ENCODE measurements at regions not wholly inside any gene's neighbourhood (a gene's known extent, or its start where the extent isn't known, plus 50 kb on each side); places are given as distances from the start of the nearest gene placed in this dataset.
A peak's percentile ranks its signal among the peaks of the same experiment; 100 is the strongest.
"Not testable (repeated sequence)": the region's sequence is repeated elsewhere in the genome, so short reads cannot be mapped to it uniquely, and the experiment has no call there.

GRCh38 chr13:50485979-50486935, 357.2 kb downstream of the DLEU7 start:
- DNase-seq (ENCODE audit: low read depth in 2 of 2), result no peak

- no peak for DNase-seq (ENCODE audit: low read depth in 2 of 2)
These were observed 349.8 kb downstream of the DLEU7 start for GRCh38 chr13:50493683-50494082.

- no peak for DNase-seq (ENCODE audit: low read depth in 2 of 2)
These were observed 349.4 kb downstream of the DLEU7 start for GRCh38 chr13:50494138-50494537.

GRCh38 chr13:50503212-50503611, 340.3 kb downstream of the DLEU7 start:
- DNase-seq (ENCODE audit: low read depth in 2 of 2), result not testable (repeated sequence)

- DNase-seq (ENCODE audit: low read depth in 2 of 2), result no peak
These were observed 334.3 kb downstream of the DLEU7 start for GRCh38 chr13:50509167-50509566.

- DNase-seq (ENCODE audit: low read depth in 2 of 2), result no peak
These were observed 333.6 kb downstream of the DLEU7 start for GRCh38 chr13:50509771-50510441.

- DNase-seq (ENCODE audit: low read depth in 2 of 2), result not testable (repeated sequence)
These were observed 332.5 kb downstream of the DLEU7 start for GRCh38 chr13:50510885-50511545.

- no peak for DNase-seq (ENCODE audit: low read depth in 2 of 2)
These were observed 331.6 kb downstream of the DLEU7 start for GRCh38 chr13:50511877-50512341.

GRCh38 chr13:50512474-50513299, 330.8 kb downstream of the DLEU7 start:
- peak in 1 of 2 donors; percentile 13 for DNase-seq (ENCODE audit: low read depth in 2 of 2)

GRCh38 chr13:50513300-50513877, 330.1 kb downstream of the DLEU7 start:
- DNase-seq (ENCODE audit: low read depth in 2 of 2), result no peak

- DNase-seq (ENCODE audit: low read depth in 2 of 2), result no peak
These were observed 329.2 kb downstream of the DLEU7 start for GRCh38 chr13:50514249-50514648.

- DNase-seq (ENCODE audit: low read depth in 2 of 2), result no peak
These were observed 325.4 kb downstream of the DLEU7 start for GRCh38 chr13:50518131-50518530.

GRCh38 chr13:50518781-50519201, 324.7 kb downstream of the DLEU7 start:
- no peak for DNase-seq (ENCODE audit: low read depth in 2 of 2)

GRCh38 chr13:50519866-50520265, 323.6 kb downstream of the DLEU7 start:
- no peak for DNase-seq (ENCODE audit: low read depth in 2 of 2)

GRCh38 chr13:50521006-50521830, 322.3 kb downstream of the DLEU7 start:
- no peak for DNase-seq (ENCODE audit: low read depth in 2 of 2)

GRCh38 chr13:50521831-50522149, 321.7 kb downstream of the DLEU7 start:
- no peak for DNase-seq (ENCODE audit: low read depth in 2 of 2)

GRCh38 chr13:50522506-50522905, 321.0 kb downstream of the DLEU7 start:
- no peak for DNase-seq (ENCODE audit: low read depth in 2 of 2)

GRCh38 chr13:50523307-50523706, 320.2 kb downstream of the DLEU7 start:
- no peak for DNase-seq (ENCODE audit: low read depth in 2 of 2)

- no peak for DNase-seq (ENCODE audit: low read depth in 2 of 2)
These were observed 318.9 kb downstream of the DLEU7 start for GRCh38 chr13:50524560-50524959.

GRCh38 chr13:50526661-50527071, 316.8 kb downstream of the DLEU7 start:
- DNase-seq (ENCODE audit: low read depth in 2 of 2), result no peak
